Left forelimb (tissue), 1 donor: ENCODE measurements at regions not wholly inside any gene's neighbourhood (a gene's known extent, or its start where the extent isn't known, plus 50 kb on each side); places are given as distances from the start of the nearest gene placed in this dataset.
"Not testable (repeated sequence)": the region's sequence is repeated elsewhere in the genome, so short reads cannot be mapped to it uniquely, and the experiment has no call there.

ENCODE experiments used
- DNase-seq: peaks from one replicate; pipeline ENCODE4 v3.0.0-alpha.2; 2018; ENCODE audit warnings: low spot score

DNA sequence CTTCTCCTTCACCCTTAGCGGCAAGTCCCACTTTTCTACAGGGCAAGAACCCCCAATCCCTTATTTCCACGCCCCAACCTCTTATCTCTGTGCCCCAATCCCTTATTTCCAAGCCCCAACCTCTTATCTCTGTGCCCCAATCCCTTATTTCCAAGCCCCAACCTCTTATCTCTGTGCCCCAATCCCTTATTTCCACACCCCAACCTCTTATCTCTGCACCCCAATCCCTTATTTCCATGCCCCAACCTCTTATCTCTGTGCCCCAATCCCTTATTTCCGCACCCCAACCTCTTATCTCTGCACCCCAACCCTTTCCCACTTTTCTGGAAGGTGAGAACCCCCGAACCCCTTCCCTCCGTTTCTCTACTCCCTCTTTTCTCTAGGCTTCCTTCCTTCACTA, 116.1 kb upstream of the GJE1 start:
- not testable (repeated sequence) for DNase-seq

DNA sequence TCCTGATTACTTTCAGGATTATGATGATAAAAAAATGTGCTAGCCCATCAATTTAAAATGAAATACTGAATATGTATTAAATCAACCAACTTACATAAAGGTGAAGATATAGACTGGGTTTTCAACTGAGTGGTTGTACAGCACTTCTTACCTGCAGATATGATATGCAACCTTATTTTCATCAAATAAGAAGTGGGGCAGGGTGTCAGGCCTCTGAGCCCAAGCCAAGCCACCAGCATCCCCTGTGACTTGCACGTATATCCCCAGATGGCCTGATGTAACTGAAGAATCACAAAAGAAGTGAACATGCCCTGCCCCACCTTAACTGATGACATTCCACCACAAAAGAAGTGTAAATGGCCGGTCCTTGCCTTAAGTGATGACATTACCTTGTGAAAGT, 117.3 kb upstream of the GJE1 start:
- DNase-seq, result not testable (repeated sequence)

DNA sequence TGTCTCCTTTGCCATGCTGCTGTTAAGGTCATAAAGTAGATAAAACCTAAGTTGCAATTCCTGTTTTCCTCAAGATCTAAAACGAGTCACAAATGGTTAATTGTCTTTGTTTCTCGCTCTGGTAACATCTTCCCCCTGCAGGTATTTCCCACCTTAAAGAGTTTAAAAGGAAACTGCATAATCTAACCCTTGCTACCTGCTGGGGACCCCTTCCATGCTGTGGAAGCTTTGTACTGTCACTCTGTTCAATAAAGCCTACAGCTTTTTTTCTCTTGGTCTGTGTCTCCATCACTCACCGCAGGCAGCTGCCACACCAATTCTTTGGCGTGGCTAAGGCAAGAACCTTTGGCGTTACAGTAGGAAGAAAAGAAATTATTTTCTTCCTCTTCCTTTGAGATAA, 117.7 kb upstream of the GJE1 start:
- DNase-seq, result no peak

DNA sequence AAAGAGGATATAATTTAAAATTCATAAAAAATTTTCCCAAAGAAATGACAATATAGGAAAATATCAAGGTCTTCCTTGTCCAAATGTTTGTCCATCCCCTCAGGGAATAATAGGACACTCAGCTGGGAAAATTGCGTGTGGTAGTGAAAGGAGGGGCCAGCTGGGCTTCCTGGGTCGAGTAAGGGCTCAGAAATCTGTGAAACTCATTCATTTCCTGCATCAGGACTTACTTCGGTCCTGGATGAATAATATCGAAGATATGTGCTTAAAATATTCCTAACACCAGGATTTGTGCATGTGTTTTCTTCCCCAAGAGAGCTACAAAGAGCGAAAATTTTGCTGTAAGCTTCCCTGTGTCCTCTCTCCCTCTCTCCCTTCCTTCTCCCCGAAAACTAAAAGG, 118.2 kb upstream of the GJE1 start:
- no peak for DNase-seq

DNA sequence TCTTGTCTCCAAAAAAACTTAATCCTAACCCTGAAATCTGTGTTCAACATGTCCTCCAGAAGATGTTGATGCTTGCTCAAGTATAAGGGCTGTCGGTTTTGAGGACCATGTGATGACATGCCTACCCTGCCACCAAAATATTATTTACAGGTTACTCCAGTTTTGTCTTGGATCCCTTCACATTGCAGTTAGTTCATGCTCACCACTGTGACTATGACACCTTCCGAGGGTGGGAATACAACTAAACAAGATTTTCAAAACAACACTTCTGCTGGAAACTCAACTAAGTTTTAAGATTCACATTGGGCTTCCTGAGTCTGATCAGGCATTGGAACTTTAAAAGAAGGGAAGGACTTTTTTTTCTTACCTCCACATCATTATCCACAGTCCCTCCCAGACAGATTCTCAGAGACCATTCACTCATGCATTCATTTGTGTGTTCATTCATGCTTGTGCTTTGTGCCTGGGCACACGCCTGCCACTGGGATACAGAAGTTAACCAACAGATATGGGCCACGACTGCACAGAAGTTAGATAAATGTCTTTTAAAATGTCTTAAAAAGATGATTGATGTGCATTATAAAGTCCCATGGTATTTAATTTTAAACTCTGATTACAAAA, 118.7 kb upstream of the GJE1 start:
- DNase-seq, result no peak

DNA sequence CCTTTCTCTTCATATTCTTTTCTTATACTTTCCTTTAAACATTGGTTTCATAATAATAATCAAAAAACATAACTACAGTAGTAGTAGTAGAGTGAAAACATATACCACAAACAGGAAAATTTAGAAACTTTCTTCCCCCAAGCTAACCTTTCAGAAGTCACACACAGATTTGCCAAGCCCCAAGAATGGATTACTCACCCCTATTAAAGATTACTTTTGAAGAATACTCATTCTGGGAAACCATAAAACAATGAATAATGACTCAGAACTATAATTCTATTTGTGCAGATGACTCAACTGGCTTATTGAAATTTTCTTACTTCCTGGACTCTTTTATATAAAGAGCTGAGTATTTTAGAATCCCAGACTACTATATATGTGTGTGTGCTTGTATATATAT, 119.4 kb upstream of the GJE1 start:
- no peak for DNase-seq

DNA sequence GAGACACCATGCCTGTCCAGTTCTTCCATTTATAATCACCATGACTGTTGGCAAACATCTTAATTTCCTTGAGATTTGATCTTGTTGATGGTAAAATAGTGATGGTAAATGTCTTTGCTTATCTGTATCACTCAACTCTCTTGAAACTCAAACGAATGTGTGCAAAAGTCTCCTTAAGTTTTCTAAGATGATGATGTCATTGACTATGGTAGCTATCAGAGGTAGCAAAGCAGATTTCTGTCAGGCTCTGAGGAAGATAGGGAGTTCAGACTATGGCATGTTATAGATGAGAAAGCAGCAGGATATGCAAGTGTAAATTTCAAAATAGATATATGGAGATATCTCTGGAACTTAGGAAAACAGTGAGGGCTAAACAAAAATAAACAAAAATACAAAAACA, 121.0 kb upstream of the GJE1 start:
- no peak for DNase-seq

DNA sequence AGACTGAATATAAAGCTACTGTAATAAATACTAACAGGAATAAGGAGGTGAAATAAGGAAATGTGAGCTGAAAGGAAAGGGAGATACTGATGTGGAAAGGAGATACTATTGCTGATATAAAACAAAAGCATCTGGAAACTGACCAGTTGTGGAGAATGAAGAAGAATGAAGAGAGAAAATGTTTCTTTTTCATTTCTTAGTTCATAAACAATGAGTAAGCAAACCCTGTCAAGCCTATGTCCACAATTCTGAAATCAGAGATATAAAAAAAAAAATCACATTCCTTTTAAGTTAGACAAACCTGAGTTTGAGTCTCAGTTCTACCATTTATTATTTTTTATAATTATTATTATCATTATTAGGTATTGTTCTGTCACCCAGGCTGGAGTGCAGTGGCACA, 121.6 kb upstream of the GJE1 start:
- DNase-seq, result no peak

DNA sequence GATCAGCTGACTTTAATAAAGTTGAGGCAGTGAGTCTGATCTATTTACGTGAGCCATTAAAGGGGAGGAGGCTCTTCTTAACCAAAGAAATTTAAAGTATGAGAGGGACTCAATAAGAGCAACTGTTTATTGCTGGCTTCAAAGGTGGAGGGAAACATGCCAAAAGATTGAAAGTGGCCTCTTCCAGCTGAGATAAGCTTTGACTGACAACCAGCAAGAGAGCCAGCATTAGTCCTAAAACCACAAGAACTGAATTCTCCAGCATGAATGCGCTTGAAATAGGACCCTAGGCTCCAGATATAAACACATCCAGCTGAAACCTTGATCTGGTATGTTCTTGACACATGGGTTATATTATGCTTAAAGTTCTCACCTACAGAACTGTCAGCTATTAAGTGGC, 123.1 kb upstream of the GJE1 start:
- no peak for DNase-seq

DNA sequence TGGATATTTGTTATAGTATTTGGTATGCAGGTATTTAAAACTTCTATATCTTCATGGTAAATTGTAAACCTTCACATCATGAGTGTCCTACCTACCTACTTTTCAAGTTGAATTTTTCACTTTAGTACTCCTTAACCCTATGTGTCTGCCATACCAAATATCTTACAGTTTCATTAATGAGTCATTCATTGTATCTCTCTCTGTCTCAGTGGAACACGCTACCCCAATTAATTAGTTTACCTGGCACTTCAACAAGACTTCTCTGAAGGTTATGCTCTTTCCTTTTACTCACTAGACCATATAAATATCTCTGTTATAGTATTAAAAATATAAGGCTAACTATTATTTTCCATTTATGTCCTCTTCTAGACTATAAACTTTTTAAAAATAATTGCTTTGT, 123.9 kb upstream of the GJE1 start:
- no peak for DNase-seq

DNA sequence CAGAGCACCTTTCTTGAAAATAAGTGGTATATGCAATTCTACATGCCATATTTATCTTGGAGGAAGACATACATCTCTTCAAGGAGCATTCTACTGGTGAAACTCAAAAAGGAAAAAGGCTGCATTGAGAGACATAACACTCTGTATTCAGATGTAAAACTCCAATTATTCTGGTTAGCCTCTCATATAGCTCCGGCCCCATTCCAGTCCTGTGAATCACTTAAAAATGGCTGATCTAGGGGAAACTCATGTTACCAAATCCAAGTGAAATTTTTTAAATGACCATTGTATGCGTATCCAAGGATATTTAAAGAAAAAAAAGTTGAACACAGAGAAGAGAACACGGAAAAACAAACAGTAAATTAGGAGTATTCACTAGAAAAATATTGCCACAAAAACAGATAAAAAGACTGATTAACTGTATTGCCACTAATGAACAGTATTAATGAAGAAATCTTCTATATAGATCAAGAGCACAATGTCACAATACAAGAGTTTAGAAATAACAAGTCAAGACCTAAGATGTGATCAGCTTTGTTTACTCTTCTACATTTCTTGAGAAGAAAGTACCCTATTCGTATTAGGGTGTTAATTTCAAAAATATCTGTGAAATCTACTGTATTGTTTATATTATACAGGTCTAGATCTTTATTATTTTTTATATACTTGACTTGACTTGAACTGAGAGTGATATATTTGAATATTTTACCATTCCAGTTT, 124.5 kb upstream of the GJE1 start:
- no peak for DNase-seq

DNA sequence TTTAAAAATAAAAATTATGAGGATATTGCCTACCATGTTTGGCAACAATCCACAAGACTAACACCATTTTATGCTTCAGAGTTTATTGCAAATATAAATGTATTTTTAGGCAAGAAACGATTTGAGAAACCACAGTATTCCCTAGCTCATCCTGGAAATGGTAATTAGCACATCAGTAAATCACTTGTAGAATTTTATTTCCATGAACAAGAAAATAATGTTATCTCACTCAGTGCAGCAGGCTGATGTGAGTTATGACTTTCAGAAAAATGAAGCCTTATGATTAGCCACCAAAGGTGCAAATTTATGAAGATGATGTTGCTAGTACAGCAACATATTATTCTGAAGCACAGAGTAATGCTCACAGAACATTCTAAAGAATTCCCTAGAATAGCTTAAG, 127.7 kb upstream of the GJE1 start:
- DNase-seq, result no peak

DNA sequence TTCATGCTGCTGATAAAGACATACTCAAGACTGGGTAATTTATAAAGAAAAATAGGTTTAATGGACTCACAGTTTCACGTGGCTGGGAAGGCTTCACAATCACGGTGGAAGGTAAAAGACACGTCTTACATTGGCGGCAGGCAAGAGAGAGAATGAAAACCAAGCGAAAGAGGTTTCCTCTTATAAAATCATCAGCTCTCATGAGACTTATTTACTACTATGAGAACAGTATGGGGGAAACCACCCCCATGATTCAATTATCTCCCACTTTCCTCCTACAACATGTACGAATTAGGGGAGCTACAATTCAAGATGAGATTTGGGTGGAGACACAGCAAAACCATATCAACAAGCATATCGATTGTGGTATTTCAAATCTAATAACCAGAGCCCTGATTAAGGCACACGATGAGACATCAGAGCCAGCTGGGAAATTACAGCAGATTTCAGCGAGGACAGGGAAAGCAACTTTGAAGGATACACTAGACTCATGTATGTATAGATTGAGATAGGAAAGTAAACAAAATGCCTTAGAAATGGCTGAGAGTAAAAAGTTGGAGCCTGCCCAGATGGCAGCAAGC, 129.8 kb upstream of the GJE1 start:
- DNase-seq, result no peak

DNA sequence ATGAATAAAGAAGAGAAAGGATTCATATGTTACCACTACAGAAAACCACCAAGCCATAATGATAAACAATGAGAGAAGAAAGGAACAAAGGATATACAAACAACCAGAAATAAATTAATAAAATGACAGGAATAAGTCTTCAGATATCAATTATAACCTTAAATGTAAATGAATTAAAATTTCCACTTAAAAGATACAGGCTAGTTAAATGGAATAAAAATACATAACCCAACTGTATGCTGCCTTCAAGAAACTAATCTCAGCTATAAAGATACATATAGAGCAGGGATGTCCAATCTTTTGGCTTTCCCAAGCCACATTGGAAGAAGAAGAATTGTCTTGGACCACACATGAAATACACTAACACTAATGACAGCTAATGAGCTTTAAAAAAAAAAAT, 135.9 kb upstream of the GJE1 start:
- no peak for DNase-seq

DNA sequence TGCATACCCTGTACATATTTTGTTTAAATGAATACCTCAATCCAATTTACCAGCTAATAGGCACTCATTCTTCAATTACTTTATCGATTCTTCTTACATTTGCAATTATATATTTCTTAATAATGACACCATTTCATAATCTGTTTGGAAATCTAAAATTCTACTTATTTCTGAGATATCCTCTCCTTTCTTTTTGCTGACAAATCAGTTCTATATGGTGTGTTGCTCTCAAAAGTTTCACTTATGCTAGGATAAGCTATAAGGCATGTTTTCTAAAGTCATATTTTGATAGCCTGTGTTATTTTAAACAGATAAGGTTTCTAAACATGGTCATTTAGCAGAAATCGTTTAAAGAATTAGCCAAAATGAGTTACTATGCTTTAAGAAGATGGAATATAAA, 140.6 kb upstream of the GJE1 start:
- DNase-seq, result no peak

DNA sequence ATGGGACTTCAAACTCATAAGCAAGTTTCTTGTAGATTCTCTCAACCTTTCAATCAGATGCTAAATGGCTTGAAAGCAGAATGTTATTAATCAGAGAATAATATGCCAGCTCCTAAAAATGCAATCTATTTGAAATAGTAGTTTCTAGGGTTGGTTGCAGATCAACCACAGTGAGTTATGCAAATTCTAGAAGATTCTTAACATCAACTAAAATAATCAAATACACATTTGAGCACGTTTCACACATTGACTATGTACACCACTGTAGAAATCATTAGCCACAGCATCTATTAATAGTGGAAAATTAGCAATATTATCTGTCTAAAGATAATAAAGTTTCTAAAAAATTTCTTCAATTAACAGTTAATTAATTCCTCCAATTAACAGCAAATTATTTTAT, 141.9 kb upstream of the GJE1 start:
- no peak for DNase-seq

DNA sequence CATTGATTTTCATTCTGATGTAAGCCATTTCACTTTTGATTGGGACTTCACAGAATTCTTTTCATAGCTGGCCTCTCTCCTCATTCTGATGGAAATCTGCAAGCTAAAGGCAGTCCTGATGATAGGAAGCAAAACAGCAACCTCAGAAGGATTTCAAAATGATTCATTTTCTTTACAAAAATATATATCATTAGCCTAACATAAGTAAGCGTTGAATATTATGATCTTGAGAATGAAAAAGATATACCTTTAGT, 143.1 kb upstream of the GJE1 start:
- no peak for DNase-seq

DNA sequence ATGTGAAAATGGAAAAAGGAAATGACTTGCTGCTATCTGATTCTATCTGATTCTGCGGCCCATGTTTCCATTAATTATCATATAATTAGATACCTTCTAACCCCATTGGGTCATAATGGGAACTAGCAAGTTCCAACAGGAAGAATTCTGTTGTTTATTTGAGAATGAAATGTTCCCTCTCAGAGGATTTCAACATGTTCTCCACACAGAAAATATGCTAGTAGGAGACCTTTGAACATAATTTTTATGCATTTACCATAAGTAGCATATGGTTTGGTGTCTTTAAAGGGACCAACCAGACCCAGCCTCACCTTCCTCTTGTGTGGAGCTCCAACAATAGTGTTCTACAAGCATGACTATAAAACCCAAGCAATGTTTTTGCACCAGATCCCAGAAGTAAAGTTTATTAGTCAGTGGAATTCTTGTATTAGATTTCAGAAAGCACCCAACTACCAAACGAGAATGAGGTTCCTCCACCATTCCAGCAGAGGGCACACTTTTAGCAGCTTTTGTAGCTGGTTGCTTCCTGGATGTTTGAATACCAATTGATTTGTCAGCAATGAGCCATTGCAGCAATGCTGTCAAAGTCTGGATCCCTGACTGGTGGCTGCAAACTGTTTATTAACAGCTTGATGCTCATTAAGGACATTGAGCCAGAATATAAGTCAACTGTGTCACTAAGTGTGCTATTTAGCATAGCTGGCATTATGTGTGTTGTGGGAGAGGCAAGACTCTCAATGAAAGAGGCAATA, 143.6 kb upstream of the GJE1 start:
- DNase-seq, result no peak

DNA sequence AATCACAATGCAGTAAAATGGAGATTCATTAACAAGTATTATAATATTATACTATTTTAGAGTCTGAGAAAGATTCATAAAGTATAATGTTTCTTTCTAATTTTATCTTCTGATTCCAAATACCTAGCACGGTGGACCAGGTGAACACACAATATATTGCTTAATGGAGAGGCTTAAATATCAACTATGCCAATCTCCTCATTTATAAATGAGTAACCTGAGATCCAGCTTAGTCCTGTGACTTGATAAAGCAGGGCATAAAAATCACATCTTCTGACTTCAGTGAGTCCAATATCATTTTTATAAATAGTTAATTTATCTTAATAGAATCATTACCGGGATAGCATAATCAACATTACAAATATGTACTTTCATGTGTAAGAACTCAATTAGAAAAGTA, 144.4 kb upstream of the GJE1 start:
- DNase-seq, result no peak

DNA sequence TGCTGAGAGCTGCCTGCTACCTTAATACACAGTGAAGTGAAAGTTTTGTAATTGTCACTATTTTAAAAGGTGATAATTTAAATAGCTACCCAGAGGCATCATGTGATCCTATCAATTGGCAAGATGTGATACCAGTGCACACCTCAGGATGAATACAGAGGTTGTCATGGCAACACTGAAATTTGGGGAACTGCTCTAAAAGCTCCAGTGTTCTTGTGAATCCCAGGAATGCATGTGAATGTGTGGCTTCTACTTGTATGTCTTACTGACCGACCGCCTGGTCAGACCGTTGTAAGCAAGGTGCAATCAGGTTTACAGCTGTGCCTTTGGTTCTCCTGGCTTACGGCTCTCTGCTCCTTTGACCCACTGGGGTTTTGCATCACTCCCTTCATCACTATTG, 146.3 kb upstream of the GJE1 start:
- no peak for DNase-seq

DNA sequence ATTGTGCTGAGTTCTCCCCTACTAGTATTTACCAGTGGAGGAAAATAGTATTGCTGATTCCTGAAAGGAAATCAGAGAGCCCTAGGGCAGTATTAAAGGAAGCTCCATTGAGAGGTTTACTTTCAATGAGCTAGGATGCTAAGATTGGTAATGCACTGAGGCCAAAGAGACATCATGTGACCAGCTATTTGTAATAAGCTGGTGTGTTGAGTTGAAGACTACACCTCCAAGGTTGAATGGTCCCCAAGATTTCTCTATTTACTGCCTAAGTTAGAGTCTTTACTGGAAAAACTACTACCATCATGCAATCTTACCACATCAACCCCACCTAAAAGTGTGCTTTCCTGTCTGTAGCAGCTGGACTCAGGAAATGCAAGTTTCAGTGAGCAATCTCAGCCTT, 151.5 kb upstream of the GJE1 start:
- DNase-seq, result no peak

DNA sequence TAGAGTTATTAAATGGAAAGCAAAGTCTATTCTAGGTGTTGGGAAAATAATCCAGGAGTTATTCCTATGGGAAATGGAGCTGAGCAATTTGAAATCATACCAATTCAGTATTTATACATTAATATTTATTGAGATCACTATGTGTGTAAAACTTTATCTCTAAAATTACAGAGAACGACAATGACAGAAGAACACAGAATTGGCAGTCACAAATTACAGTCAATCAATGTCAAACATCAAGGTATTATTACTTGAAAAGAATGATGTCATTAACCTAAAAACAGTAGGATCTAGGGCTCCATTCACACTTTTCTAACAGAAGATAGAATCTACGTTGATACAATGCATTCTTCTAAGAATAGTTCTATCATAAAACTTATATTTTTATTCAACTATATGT, 154.9 kb upstream of the GJE1 start:
- DNase-seq, result no peak

DNA sequence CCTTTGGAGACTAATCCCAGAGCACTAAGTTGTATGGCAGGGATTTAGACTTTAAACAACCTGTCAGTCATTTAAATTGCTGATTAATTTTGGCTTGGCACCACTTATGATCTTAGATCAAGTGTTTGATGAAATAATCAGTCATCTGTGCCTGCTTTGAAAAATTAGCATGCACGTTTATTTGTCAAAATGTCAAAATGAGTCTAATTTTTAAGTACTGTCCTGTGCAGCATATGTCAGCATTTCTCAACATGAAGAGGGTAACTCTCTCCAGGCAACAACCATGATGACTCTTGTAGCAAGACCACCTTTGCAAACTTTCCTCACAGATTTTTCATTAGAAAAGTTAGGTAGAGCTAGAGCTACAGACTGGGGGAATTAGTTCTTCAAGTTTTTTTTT, 155.7 kb upstream of the GJE1 start:
- DNase-seq, result no peak
